HEK293 (cell line): ENCODE measurements at regions not wholly inside any gene's neighbourhood (a gene's known extent, or its start where the extent isn't known, plus 50 kb on each side); places are given as distances from the start of the nearest gene placed in this dataset.

Experiments used
- CTCF ChIA-PET: fragments of 350-600 bp; formaldehyde crosslinking; extraction: SDS; loops from one replicate; lab custom pipeline; 2021; ENCODE audit warnings: antibody characterized with exemption; lab: Yijun Ruan, JAX
- POLR2A ChIA-PET: fragments of 300-600 bp; formaldehyde crosslinking; extraction: SDS; loops from one replicate; lab custom pipeline; 2020; ENCODE audit warnings: antibody characterized with exemption, inconsistent platforms; lab: Yijun Ruan, JAX
- H3K27ac ChIP-seq: fragments of 200-500 bp; sonication (Bioruptor generic); 2 replicates; pipeline ENCODE4 v1.5.1; 2014; ENCODE audit warnings: low read depth, low read length, control low read depth, inconsistent platforms; ENCODE audit errors: extremely low read depth
- H3K36me3 ChIP-seq, 2 experiments: fragments of 200-500 bp in 1 of 2; sonication (Bioruptor generic) in 1 of 2; 1 replicate in 1 of 2; 2 replicates in 1 of 2; pipeline ENCODE4 v1.5.1; 2014 to 2017; ENCODE audit warnings: inconsistent platforms in 2 of 2, low read length in 2 of 2; ENCODE audit not compliant: control insufficient read depth in 2 of 2, insufficient read depth in 1 of 2
- H3K4me1 ChIP-seq: fragments of 200-500 bp; sonication (Bioruptor generic); 2 replicates; pipeline ENCODE4 v1.5.1; 2014; ENCODE audit warnings: mild to moderate bottlenecking, low read length, inconsistent platforms; ENCODE audit not compliant: control insufficient read depth, insufficient read depth
- H3K4me3 ChIP-seq: 2 replicates; pipeline ENCODE4 v1.5.1; 2011; ENCODE audit warnings: low read depth, mild to moderate bottlenecking, control low read depth, low read length, moderate library complexity
- H3K9me3 ChIP-seq: fragments of 200-500 bp; sonication (Bioruptor generic); 2 replicates; pipeline ENCODE4 v1.5.1; 2014; ENCODE audit warnings: low read depth, low read length, inconsistent platforms; ENCODE audit not compliant: control insufficient read depth, insufficient read depth
- HOXA7 ChIP-seq: sonication (generic); formaldehyde crosslinking; IDR thresholded peaks from 2 replicates; pipeline ENCODE4 v1.8.1; 2022; ENCODE audit warnings: missing genetic modification reagents, borderline replicate concordance
- KLF1 ChIP-seq: fragments of 450-650 bp; formaldehyde crosslinking; IDR thresholded peaks from 2 replicates; pipeline ENCODE4 v1.5.1; 2016; ENCODE audit warnings: missing biosample characterization, missing genetic modification characterization
- KLF10 ChIP-seq: fragments of 450-650 bp; IDR thresholded peaks from 2 replicates; pipeline ENCODE4 v1.5.1; 2018; ENCODE audit warnings: missing biosample characterization, mild to moderate bottlenecking, missing genetic modification characterization
- KLF17 ChIP-seq: fragments of 450-650 bp; formaldehyde crosslinking; IDR thresholded peaks from 2 replicates; pipeline ENCODE4 v1.5.1; 2016; ENCODE audit warnings: missing biosample characterization, missing genetic modification characterization
- MEIS1 ChIP-seq: sonication (generic); formaldehyde crosslinking; IDR thresholded peaks from 2 replicates; pipeline ENCODE4 v1.8.1; 2022; ENCODE audit warnings: missing genetic modification reagents, mild to moderate bottlenecking, borderline replicate concordance
- PRDM1 ChIP-seq: fragments of 450-650 bp; formaldehyde crosslinking; IDR thresholded peaks from 2 replicates; pipeline ENCODE4; 2016; ENCODE audit warnings: missing biosample characterization, missing genetic modification characterization
- SP7 ChIP-seq: fragments of 450-650 bp; formaldehyde crosslinking; IDR thresholded peaks from 2 replicates; pipeline ENCODE4 v1.5.1; 2016; ENCODE audit warnings: missing biosample characterization, missing genetic modification characterization
- ZIC2 ChIP-seq: fragments of 450-650 bp; formaldehyde crosslinking; IDR thresholded peaks from 2 replicates; pipeline ENCODE4 v1.5.1; 2016; ENCODE audit warnings: missing biosample characterization, missing genetic modification characterization
- ZNF10 ChIP-seq: fragments of 450-650 bp; formaldehyde crosslinking; IDR thresholded peaks from 2 replicates; pipeline ENCODE4 v1.5.1; 2017; ENCODE audit warnings: missing biosample characterization, missing genetic modification characterization
- ZNF157 ChIP-seq: fragments of 450-650 bp; formaldehyde crosslinking; IDR thresholded peaks from 2 replicates; pipeline ENCODE4 v1.5.1; 2016; ENCODE audit warnings: missing biosample characterization, missing genetic modification characterization
- ZNF248 ChIP-seq: fragments of 450-650 bp; formaldehyde crosslinking; IDR thresholded peaks from 2 replicates; pipeline ENCODE4 v1.5.1; 2017; ENCODE audit warnings: missing biosample characterization, missing genetic modification characterization
- ZNF274 ChIP-seq, 2 experiments: fragments of 200-500 bp in 1 of 2; fragments of 450-650 bp in 1 of 2; sonication (Bioruptor generic) in 1 of 2; formaldehyde crosslinking in 1 of 2; IDR thresholded peaks; 2 replicates each; pipeline versions ENCODE4 v1.5.1 to v1.6.1; 2014 to 2016; ENCODE audit warnings: borderline replicate concordance in 1 of 2, inconsistent platforms in 1 of 2, low read length in 1 of 2, missing biosample characterization in 1 of 2, missing genetic modification characterization in 1 of 2
- ZNF292 ChIP-seq: fragments of 450-650 bp; formaldehyde crosslinking; IDR thresholded peaks from 2 replicates; pipeline ENCODE4 v1.5.1; 2016; ENCODE audit warnings: low read depth, missing biosample characterization, missing genetic modification characterization, borderline replicate concordance
- ZNF324 ChIP-seq: fragments of 450-650 bp; formaldehyde crosslinking; IDR thresholded peaks from 2 replicates; pipeline ENCODE4 v1.5.1; 2016; ENCODE audit warnings: missing biosample characterization, missing genetic modification characterization
- ZNF366 ChIP-seq: fragments of 450-650 bp; formaldehyde crosslinking; conservative IDR thresholded peaks from 2 replicates; pipeline ENCODE4 v1.5.1; 2016; ENCODE audit warnings: missing biosample characterization, missing genetic modification characterization
- ZNF48 ChIP-seq: fragments of 450-650 bp; formaldehyde crosslinking; IDR thresholded peaks from 2 replicates; pipeline ENCODE4 v1.5.1; 2016; ENCODE audit warnings: missing biosample characterization, missing genetic modification characterization
- ZNF558 ChIP-seq: fragments of 450-650 bp; formaldehyde crosslinking; IDR thresholded peaks from 2 replicates; pipeline ENCODE4 v1.5.1; 2016; ENCODE audit warnings: missing biosample characterization, missing genetic modification characterization
- ZNF560 ChIP-seq: fragments of 450-650 bp; formaldehyde crosslinking; IDR thresholded peaks from 2 replicates; pipeline ENCODE4 v1.5.1; 2017; ENCODE audit warnings: missing biosample characterization, missing genetic modification characterization, borderline replicate concordance
- ZNF624 ChIP-seq: fragments of 450-650 bp; formaldehyde crosslinking; IDR thresholded peaks from 2 replicates; pipeline ENCODE4 v1.5.1; 2017; ENCODE audit warnings: missing biosample characterization, missing genetic modification characterization
- ZNF654 ChIP-seq: fragments of 450-650 bp; formaldehyde crosslinking; IDR thresholded peaks from 2 replicates; pipeline ENCODE4 v1.5.1; 2016; ENCODE audit warnings: low read depth, missing biosample characterization, missing genetic modification characterization
- ZNF768 ChIP-seq: fragments of 450-650 bp; formaldehyde crosslinking; IDR thresholded peaks from 2 replicates; pipeline ENCODE4 v1.5.1; 2018; ENCODE audit warnings: missing biosample characterization, mild to moderate bottlenecking, missing genetic modification characterization
- ZNF791 ChIP-seq: fragments of 450-650 bp; formaldehyde crosslinking; IDR thresholded peaks from 2 replicates; pipeline ENCODE4 v1.5.1; 2016; ENCODE audit warnings: missing biosample characterization, missing genetic modification characterization
- ZSCAN30 ChIP-seq: fragments of 450-650 bp; IDR thresholded peaks from 2 replicates; pipeline ENCODE4 v1.5.1; 2018; ENCODE audit warnings: missing biosample characterization, mild to moderate bottlenecking, missing genetic modification characterization, moderate library complexity
- TF ChIP-seq, protein P1 (sequence below): fragments of 450-650 bp; formaldehyde crosslinking; IDR thresholded peaks from 2 replicates; pipeline ENCODE4 v1.5.1; 2016; ENCODE audit warnings: missing biosample characterization, missing genetic modification characterization
- TF ChIP-seq, protein P2 (sequence below): fragments of 450-650 bp; IDR thresholded peaks from 2 replicates; pipeline ENCODE4 v1.5.1; 2018; ENCODE audit warnings: missing biosample characterization, mild to moderate bottlenecking, missing genetic modification characterization
- TF ChIP-seq, protein P3 (sequence below): fragments of 450-650 bp; formaldehyde crosslinking; IDR thresholded peaks from 2 replicates; pipeline ENCODE4; 2016; ENCODE audit warnings: missing biosample characterization, missing genetic modification characterization

- H3K4me3 ChIP-seq = no peak overlapping the region
- no peaks in the 10 kb centered on the region for H3K36me3 ChIP-seq
- POLR2A ChIA-PET = no interaction called here
- H3K4me1 ChIP-seq = no peaks in the 10 kb centered on the region
- no peak overlapping the region for H3K27ac ChIP-seq
- H3K9me3 ChIP-seq = no peaks in the 10 kb centered on the region
- TF ChIP-seq KLF10 (tag by site-specific recombination) = no peak
- TF ChIP-seq ZNF10 = no peak
- no peak for TF ChIP-seq HOXA7 (CRISPR knock-in tag)
- no peak for TF ChIP-seq ZNF558
- no peak for TF ChIP-seq ZNF654 (tag by site-specific recombination)
- TF ChIP-seq, protein P1, sequence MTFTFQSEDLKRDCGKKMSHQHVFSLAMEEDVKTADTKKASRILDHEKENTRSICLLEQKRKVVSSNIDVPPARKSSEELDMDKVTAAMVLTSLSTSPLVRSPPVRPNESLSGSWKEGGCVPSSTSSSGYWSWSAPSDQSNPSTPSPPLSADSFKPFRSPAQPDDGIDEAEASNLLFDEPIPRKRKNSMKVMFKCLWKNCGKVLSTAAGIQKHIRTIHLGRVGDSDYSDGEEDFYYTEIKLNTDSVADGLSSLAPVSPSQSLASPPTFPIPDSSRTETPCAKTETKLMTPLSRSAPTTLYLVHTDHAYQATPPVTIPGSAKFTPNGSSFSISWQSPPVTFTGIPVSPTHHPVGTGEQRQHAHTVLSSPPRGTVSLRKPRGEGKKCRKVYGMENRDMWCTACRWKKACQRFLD = no peak
- TF ChIP-seq ZNF157 (tag by site-specific recombination) = no peak
- TF ChIP-seq KLF17 (tag by site-specific recombination) = no peak
- TF ChIP-seq ZNF274 (IDR thresholded peaks at IDR 0.05; ENCODE audit: low read length) = no peak
- TF ChIP-seq ZNF274 (tag by site-specific recombination; IDR thresholded peaks at IDR 0.05; ENCODE audit: borderline replicate concordance) = no peak
- TF ChIP-seq ZNF366 (tag by site-specific recombination) = no peak
- TF ChIP-seq ZNF624 (tag by site-specific recombination) = no peak
- TF ChIP-seq, all 188 proteins: peak for 0
- CTCF ChIA-PET = interaction anchor here (1.1 kb wide), 1 partner anchor 690 kb away, joined by 6 read pairs; no protein-coding TSS in a partner anchor
Observed at GRCh38 chr4:26029568-26030131, 115.6 kb downstream of the SMIM20 start.

- POLR2A ChIA-PET = no interaction called here
- H3K4me3 ChIP-seq = no peak overlapping the region
- CTCF ChIA-PET = interaction anchor here (0.7 kb wide), 1 partner anchor 923 kb away, joined by 4 read pairs; no protein-coding TSS in a partner anchor
Observed at GRCh38 chr4:26030260-26030667, 116.2 kb downstream of the SMIM20 start.

DNA sequence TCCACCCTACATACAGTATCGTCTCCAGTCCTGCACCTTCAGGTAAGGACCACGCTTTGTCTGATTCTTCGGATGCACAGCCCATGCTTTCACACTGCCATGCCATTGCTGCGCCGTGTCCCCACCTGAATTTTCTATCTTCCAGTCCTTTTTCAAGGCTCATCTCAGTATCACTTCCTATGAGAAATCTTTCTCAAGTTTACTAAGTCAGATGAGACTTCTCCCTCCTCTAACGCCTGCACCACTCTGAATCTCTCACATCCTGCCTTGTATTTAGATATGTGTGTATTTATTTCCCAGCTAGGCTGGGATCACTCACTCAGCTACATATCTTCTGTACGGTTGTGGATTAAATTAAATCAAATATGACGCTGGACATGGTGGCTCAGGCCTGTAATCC lies 116.8 kb downstream of the SMIM20 start:
- Histone ChIP-seq H3K4me1 (no peaks in the 10 kb centered on the region), H3K36me3 (no peaks in the 10 kb centered on the region), H3K27ac (no peak overlapping the region), H3K9me3 (no peaks in the 10 kb centered on the region)
- CTCF ChIA-PET = interaction anchor here (0.7 kb wide), 1 partner anchor 922 kb away, joined by 4 read pairs; no protein-coding TSS in a partner anchor
- TF ChIP-seq ZNF768 (tag by site-specific recombination) = no peak
- no peak for TF ChIP-seq ZIC2 (tag by site-specific recombination)
- no peak for TF ChIP-seq KLF1 (tag by site-specific recombination)
- TF ChIP-seq ZSCAN30 (tag by site-specific recombination) = no peak
- TF ChIP-seq MEIS1 (CRISPR knock-in tag) = no peak
- TF ChIP-seq PRDM1 = no peak
- TF ChIP-seq KLF10 (tag by site-specific recombination) = no peak
- TF ChIP-seq ZNF560 (tag by site-specific recombination) = no peak
- TF ChIP-seq KLF17 (tag by site-specific recombination) = no peak
- TF ChIP-seq, protein P2, sequence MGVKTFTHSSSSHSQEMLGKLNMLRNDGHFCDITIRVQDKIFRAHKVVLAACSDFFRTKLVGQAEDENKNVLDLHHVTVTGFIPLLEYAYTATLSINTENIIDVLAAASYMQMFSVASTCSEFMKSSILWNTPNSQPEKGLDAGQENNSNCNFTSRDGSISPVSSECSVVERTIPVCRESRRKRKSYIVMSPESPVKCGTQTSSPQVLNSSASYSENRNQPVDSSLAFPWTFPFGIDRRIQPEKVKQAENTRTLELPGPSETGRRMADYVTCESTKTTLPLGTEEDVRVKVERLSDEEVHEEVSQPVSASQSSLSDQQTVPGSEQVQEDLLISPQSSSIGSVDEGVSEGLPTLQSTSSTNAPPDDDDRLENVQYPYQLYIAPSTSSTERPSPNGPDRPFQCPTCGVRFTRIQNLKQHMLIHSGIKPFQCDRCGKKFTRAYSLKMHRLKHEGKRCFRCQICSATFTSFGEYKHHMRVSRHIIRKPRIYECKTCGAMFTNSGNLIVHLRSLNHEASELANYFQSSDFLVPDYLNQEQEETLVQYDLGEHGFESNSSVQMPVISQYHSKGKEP = no peak
- TF ChIP-seq ZNF324 = no peak
- no peak for TF ChIP-seq SP7
- no peak for TF ChIP-seq ZNF274 (IDR thresholded peaks at IDR 0.05; ENCODE audit: low read length)
- TF ChIP-seq ZNF274 (tag by site-specific recombination; IDR thresholded peaks at IDR 0.05; ENCODE audit: borderline replicate concordance) = no peak
- TF ChIP-seq ZNF292 (tag by site-specific recombination) = no peak
- TF ChIP-seq ZNF791 (tag by site-specific recombination) = no peak
- TF ChIP-seq, all 188 proteins: peak for 0
- POLR2A ChIA-PET = no interaction called here
- no peak overlapping the region for H3K4me3 ChIP-seq

More at GRCh38 chr4:26030260-26030667, 116.2 kb downstream of the SMIM20 start:
- Histone ChIP-seq H3K36me3 (no peaks in the 10 kb centered on the region), H3K9me3 (no peaks in the 10 kb centered on the region), H3K4me1 (no peaks in the 10 kb centered on the region), H3K27ac (no peak overlapping the region)
- TF ChIP-seq, protein P3, sequence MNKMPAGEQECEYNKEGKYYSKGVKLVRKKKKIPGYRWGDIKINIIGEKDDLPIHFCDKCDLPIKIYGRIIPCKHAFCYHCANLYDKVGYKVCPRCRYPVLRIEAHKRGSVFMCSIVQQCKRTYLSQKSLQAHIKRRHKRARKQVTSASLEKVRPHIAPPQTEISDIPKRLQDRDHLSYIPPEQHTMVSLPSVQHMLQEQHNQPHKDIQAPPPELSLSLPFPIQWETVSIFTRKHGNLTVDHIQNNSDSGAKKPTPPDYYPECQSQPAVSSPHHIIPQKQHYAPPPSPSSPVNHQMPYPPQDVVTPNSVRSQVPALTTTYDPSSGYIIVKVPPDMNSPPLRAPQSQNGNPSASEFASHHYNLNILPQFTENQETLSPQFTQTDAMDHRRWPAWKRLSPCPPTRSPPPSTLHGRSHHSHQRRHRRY (tag by site-specific recombination) = no peak
- TF ChIP-seq ZNF248 (tag by site-specific recombination) (no peak), ZNF48 (tag by site-specific recombination) (no peak)
